ENCODE measurements at regions not wholly inside any gene's neighbourhood (a gene's known extent, or its start where the extent isn't known, plus 50 kb on each side); places are given as distances from the start of the nearest gene placed in this dataset.

- TF ChIP-seq EZH2phosphoT487 (IDR thresholded peaks at IDR 0.05; ENCODE audit: borderline replicate concordance), result no peak
- TF ChIP-seq TCF7L2 (IDR thresholded peaks at IDR 0.05; ENCODE audit: borderline replicate concordance, extremely low read depth, insufficient read depth, insufficient read length), result no peak
- TF ChIP-seq ZNF274 (IDR thresholded peaks at IDR 0.05; ENCODE audit: low read depth, low read length), result no peak
- TF ChIP-seq MAX (IDR thresholded peaks at IDR 0.05), result no peak
- TF ChIP-seq POLR2AphosphoS5 (IDR thresholded peaks at IDR 0.05; ENCODE audit: low read depth, low read length), result no peak
- TF ChIP-seq CTCF (IDR thresholded peaks at IDR 0.05 in 2 of 3, conservative IDR thresholded peaks at IDR 0.05 in 1 of 3; ENCODE audit: borderline replicate concordance in 1 of 3, insufficient read depth in 1 of 3, low read depth in 2 of 3, low read length in 2 of 3), result no peak
These were observed 427.5 kb upstream of the TRIB2 start (continued) for GRCh38 chr2:12289120-12289802.

GRCh38 chr2:12291303-12291702 is 425.4 kb upstream of the TRIB2 start:
- Histone ChIP-seq H3K9me3 (ENCODE audit: control insufficient read depth in 1 of 2, insufficient read depth in 1 of 2, low read depth in 1 of 2, low read length in 2 of 2) (no peaks in the 10 kb centered on the region), H3K9me2 (ENCODE audit: insufficient read depth) (no peaks in the 10 kb centered on the region), H3K79me2 (ENCODE audit: insufficient read depth, low read length) (no peaks in the 10 kb centered on the region), H3K4me1 (ENCODE audit: control insufficient read depth in 1 of 2, insufficient read depth in 2 of 2, low read length in 2 of 2) (no peaks in the 10 kb centered on the region), H3K36me3 (ENCODE audit: control insufficient read depth in 1 of 2, insufficient read depth in 2 of 2, low read length in 2 of 2) (no peaks in the 10 kb centered on the region), H3K27ac (ENCODE audit: low read depth, low read length) (no peak overlapping the region), H3K4me3 (replicated peaks in 1 of 2; ENCODE audit: low read depth in 1 of 2, low read length in 2 of 2) (no peak overlapping the region), H4K20me1 (ENCODE audit: insufficient read depth) (no peaks in the 10 kb centered on the region), H3K4me2 (ENCODE audit: low read length) (no peak overlapping the region), H3K9ac (ENCODE audit: low read length) (no peak overlapping the region), H2AFZ (ENCODE audit: low read depth, low read length, poor library complexity, severe bottlenecking) (no peak overlapping the region), H3K27me3 (ENCODE audit: insufficient read depth, low read length) (no peaks in the 10 kb centered on the region)
- no peak for DNase-seq (ENCODE audit: low read depth, low spot score)
- ChIA-PET CTCF (no interaction called here), POLR2A (no interaction called here), RAD21 (ENCODE audit: low non-redundant PET in 1 of 2, low total read pairs in 2 of 2, uncharacterized antibody in 2 of 2, unreplicated experiment in 2 of 2) (no interaction called here)
- no TSS peak for BruUV-seq (replicated peaks)
- ATAC-seq, result no peak
- no peak for TF ChIP-seq EGR1 (IDR thresholded peaks at IDR 0.05; ENCODE audit: low read depth)
- no peak for TF ChIP-seq POLR2AphosphoS5 (IDR thresholded peaks at IDR 0.05; ENCODE audit: low read depth, low read length)
- intact Hi-C loops (cut with micrococcal nuclease), result no loop called here
